Keratinocyte (primary cell): ENCODE measurements at regions not wholly inside any gene's neighbourhood (a gene's known extent, or its start where the extent isn't known, plus 50 kb on each side); places are given as distances from the start of the nearest gene placed in this dataset.

ENCODE experiments used
- CTCF ChIP-seq, 3 experiments: IDR thresholded peaks in 1 of 3; conservative IDR thresholded peaks in 1 of 3; optimal IDR thresholded peaks in 1 of 3; 2 replicates in 2 of 3; 3 replicates in 1 of 3; pipeline versions ENCODE3 to v1.5.1; 2011; ENCODE audit warnings: low read length in 3 of 3, mild to moderate bottlenecking in 3 of 3, moderate library complexity in 2 of 3, control low read depth in 1 of 3, inconsistent platforms in 1 of 3; ENCODE audit not compliant: insufficient read depth in 2 of 3; ENCODE audit errors: extremely low read depth in 1 of 3
- EZH2 ChIP-seq: IDR thresholded peaks from one replicate; pipeline ENCODE4 v1.6.1; 2012; ENCODE audit warnings: inconsistent platforms, mild to moderate bottlenecking, low read length, moderate library complexity

- no peak for TF ChIP-seq CTCF (optimal IDR thresholded peaks at IDR 0.05 in 1 of 3, IDR thresholded peaks at IDR 0.05 in 1 of 3, conservative IDR thresholded peaks at IDR 0.05 in 1 of 3; ENCODE audit: extremely low read depth in 1 of 3, insufficient read depth in 2 of 3, low read length in 3 of 3)
- no peak for TF ChIP-seq EZH2
Measured at GRCh38 chr10:111872591-111872990, 311.0 kb downstream of the GPAM start.
